ENCODE measurements at regions not wholly inside any gene's neighbourhood (a gene's known extent, or its start where the extent isn't known, plus 50 kb on each side); places are given as distances from the start of the nearest gene placed in this dataset.

DNA sequence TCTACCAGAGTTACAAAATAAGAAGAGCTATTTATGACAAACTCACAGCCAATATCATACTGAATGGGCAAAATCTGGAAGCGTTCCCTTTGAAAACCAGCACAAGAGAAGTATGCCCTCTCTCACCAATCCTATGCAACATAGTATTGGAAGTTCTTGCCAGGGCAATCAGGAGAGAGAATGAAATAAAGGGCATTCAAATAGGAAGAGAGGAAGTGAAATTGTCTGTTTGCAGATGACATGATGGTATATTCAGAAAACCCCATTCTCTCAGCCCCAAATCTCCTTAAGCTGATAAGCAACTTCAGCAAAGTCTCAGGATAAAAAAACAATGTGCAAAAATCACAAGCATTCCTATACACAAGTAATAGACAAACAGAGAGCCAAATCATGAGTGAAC, 1169.5 kb downstream of the AMY1C start:
- Histone ChIP-seq H3K18ac (ENCODE audit: insufficient read length, low read depth, low read length) (no peak overlapping the region), H3K14ac (ENCODE audit: insufficient read depth, low read length) (no peak overlapping the region), H3K27ac (ENCODE audit: insufficient read length, low read depth, low read length) (no peak overlapping the region), H2BK20ac (ENCODE audit: low read depth, low read length, poor library complexity, severe bottlenecking) (no peak overlapping the region), H3K23me2 (ENCODE audit: insufficient read length, low read depth, low read length, poor library complexity, severe bottlenecking) (no peaks in the 10 kb centered on the region), H3K9ac (ENCODE audit: extremely low read depth, insufficient read length, low read length) (no peak overlapping the region), H2BK5ac (ENCODE audit: insufficient read length, low read length) (no peak overlapping the region), H2AK5ac (ENCODE audit: insufficient read length, low read length) (no peak overlapping the region), H2BK120ac (ENCODE audit: low read depth, low read length, poor library complexity, severe bottlenecking) (no peak overlapping the region), H3K9me3 (ENCODE audit: control insufficient read depth, low read depth, low read length) (no peaks in the 10 kb centered on the region), H3K4ac (ENCODE audit: low read depth, low read length) (no peak overlapping the region), H3K4me2 (ENCODE audit: insufficient read depth, insufficient read length, low read length) (no peak overlapping the region), H3K27me3 (ENCODE audit: insufficient read depth, low read length) (no peaks in the 10 kb centered on the region), H3K79me1 (ENCODE audit: insufficient read depth, low read depth, low read length, poor library complexity, severe bottlenecking) (no peaks in the 10 kb centered on the region), H3K4me1 (ENCODE audit: insufficient read depth, low read length) (no peaks in the 10 kb centered on the region), H4K20me1 (ENCODE audit: control insufficient read depth, insufficient read depth, insufficient read length) (no peaks in the 10 kb centered on the region), H3K23ac (ENCODE audit: insufficient read length, low read depth, low read length) (no peak overlapping the region), H3K56ac (ENCODE audit: insufficient read length, low read depth, low read length) (no peak overlapping the region), H3K79me2 (ENCODE audit: insufficient read depth, low read length) (no peaks in the 10 kb centered on the region), H4K8ac (replicated peaks; ENCODE audit: insufficient read length, low read depth, low read length) (no peak overlapping the region), H4K5ac (ENCODE audit: insufficient read length, low read depth, low read length) (no peak overlapping the region), H2BK12ac (ENCODE audit: insufficient read length, low read depth, low read length) (no peak overlapping the region), H3T11ph (ENCODE audit: low read length) (no peak overlapping the region), H2BK15ac (ENCODE audit: low read depth, low read length) (no peak overlapping the region), H2AFZ (ENCODE audit: low read length) (no peak overlapping the region), H4K91ac (ENCODE audit: insufficient read length, low read depth, low read length) (no peak overlapping the region)
- Mint-ChIP-seq H3K9me3 (0 out of 5 replicates have a peak, but pooled peaks cover 0 to 3% of the 10 kb centered on the region in 2 experiments), H3K27ac (no peak overlapping the region), H3K27me3 (ENCODE audit: low read depth) (no peaks in the 10 kb centered on the region), H3K4me1 (no peaks in the 10 kb centered on the region), H3K36me3 (ENCODE audit: insufficient read depth in 1 of 3, low read depth in 3 of 3) (no peaks in the 10 kb centered on the region), H3K4me3 (no peak overlapping the region)
- DNase-seq, result no peak
- WGBS (ENCODE audit: extremely low coverage, insufficient read length, low lambda C conversion rate), result no CpG with 5 or more reads among the region's 1 CpG
- TF ChIP-seq, protein P1, sequence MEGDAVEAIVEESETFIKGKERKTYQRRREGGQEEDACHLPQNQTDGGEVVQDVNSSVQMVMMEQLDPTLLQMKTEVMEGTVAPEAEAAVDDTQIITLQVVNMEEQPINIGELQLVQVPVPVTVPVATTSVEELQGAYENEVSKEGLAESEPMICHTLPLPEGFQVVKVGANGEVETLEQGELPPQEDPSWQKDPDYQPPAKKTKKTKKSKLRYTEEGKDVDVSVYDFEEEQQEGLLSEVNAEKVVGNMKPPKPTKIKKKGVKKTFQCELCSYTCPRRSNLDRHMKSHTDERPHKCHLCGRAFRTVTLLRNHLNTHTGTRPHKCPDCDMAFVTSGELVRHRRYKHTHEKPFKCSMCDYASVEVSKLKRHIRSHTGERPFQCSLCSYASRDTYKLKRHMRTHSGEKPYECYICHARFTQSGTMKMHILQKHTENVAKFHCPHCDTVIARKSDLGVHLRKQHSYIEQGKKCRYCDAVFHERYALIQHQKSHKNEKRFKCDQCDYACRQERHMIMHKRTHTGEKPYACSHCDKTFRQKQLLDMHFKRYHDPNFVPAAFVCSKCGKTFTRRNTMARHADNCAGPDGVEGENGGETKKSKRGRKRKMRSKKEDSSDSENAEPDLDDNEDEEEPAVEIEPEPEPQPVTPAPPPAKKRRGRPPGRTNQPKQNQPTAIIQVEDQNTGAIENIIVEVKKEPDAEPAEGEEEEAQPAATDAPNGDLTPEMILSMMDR (conservative IDR thresholded peaks at IDR 0.05), result no peak

All from H9 (cell line).